Gastroesophageal sphincter (tissue), 3 donors: ENCODE measurements at regions not wholly inside any gene's neighbourhood (a gene's known extent, or its start where the extent isn't known, plus 50 kb on each side); places are given as distances from the start of the nearest gene placed in this dataset.

Source experiments
- POLR2AphosphoS5 ChIP-seq: sonication (generic); formaldehyde crosslinking; IDR thresholded peaks from one replicate; pipeline ENCODE4 v1.6.1; 2017; ENCODE audit warnings: antibody characterized with exemption
- TF ChIP-seq, protein P1 (sequence below), 4 experiments: fragments of 200-600 bp in 2 of 4; fragments of 450-650 bp in 2 of 4; sonication (generic) in 1 of 4; IDR thresholded peaks; one replicate each; pipeline ENCODE4 v1.5.1; 2017 to 2019; ENCODE audit warnings: antibody characterized with exemption in 4 of 4, mild to moderate bottlenecking in 2 of 4, moderate library complexity in 2 of 4

DNA sequence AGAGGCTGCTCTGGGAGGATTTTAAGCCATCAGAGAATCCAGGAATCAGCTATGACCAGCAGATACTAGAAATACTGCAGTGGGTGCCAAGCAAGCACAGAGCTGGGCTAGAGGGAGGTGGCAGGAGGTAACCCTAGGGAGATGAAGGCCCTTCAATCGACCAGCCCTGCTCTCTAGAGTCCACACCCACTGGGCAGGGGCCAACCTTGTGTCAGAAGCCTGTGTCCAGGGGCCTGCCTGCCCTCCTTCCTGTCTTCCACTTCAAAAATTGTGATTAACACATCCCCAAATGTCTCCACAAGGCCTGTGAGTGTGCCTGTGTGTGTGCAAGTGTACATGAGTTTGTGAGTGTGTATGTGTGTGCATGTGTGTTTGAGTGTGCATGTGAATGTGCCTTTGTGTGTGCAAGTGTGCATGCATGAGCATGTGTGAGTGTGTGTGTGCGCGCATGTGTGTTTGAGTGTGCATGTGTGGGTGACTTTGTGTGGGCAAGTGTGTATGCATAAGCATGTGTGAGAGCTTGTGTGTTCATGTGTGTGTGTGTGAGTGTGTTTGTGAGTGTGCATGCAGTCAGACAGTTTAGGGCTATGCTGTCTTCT is 367.7 kb downstream of the SFMBT2 start:
- TF ChIP-seq, protein P1, sequence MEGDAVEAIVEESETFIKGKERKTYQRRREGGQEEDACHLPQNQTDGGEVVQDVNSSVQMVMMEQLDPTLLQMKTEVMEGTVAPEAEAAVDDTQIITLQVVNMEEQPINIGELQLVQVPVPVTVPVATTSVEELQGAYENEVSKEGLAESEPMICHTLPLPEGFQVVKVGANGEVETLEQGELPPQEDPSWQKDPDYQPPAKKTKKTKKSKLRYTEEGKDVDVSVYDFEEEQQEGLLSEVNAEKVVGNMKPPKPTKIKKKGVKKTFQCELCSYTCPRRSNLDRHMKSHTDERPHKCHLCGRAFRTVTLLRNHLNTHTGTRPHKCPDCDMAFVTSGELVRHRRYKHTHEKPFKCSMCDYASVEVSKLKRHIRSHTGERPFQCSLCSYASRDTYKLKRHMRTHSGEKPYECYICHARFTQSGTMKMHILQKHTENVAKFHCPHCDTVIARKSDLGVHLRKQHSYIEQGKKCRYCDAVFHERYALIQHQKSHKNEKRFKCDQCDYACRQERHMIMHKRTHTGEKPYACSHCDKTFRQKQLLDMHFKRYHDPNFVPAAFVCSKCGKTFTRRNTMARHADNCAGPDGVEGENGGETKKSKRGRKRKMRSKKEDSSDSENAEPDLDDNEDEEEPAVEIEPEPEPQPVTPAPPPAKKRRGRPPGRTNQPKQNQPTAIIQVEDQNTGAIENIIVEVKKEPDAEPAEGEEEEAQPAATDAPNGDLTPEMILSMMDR (IDR thresholded peaks at IDR 0.05): no peak
- TF ChIP-seq POLR2AphosphoS5: no peak
